GM21786 (cell line): ENCODE measurements at regions not wholly inside any gene's neighbourhood (a gene's known extent, or its start where the extent isn't known, plus 50 kb on each side); places are given as distances from the start of the nearest gene placed in this dataset.
"Not testable (repeated sequence)": the region's sequence is repeated elsewhere in the genome, so short reads cannot be mapped to it uniquely, and the experiment has no call there.

Experiments
- ATAC-seq: cut with Tn5 transposase; IDR thresholded peaks from one replicate; pipeline ENCODE4 v1.9.1; 2021; ENCODE audit not compliant: unreplicated experiment

DNA sequence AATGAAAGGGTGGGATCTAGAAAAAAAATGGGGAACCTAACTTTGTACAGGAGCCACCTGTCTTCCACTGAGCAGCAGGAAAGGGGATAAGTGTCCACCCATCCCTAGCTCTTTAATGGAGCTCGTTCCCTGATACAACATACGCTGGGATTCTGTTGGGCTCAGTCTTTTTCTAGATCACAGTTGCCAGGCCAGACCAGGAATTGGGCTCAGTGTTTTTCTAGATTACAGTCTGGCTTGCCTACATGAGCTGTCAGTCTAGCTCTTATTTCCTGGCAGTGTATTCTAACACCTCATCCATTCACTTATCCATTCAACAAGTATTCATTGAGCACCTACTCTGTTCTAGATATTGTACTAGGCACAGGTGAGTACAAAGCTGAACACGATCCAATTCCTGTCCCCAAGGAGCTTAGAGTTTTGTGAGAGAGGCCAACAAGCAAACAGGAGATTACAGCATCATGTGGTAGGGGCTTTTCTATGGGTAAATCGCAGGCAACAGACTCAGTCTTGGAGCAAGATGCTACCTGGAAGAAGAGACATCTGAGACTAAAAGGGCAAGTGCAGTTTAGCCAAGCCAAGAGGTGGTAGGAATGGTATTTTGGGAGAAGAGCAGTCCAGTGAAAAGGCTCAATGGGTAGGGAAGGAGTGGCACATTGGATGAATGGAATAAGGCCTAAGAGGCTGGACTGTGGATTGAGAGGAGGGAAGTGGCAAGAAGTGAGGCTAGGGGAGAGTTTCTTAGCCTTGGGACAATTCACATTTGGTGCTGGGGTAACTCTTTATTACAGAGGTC, 138.0 kb upstream of the HS3ST2 start:
- no peak for ATAC-seq

GRCh38 chr16:22677024-22677830, 136.7 kb upstream of the HS3ST2 start:
- no peak for ATAC-seq

DNA sequence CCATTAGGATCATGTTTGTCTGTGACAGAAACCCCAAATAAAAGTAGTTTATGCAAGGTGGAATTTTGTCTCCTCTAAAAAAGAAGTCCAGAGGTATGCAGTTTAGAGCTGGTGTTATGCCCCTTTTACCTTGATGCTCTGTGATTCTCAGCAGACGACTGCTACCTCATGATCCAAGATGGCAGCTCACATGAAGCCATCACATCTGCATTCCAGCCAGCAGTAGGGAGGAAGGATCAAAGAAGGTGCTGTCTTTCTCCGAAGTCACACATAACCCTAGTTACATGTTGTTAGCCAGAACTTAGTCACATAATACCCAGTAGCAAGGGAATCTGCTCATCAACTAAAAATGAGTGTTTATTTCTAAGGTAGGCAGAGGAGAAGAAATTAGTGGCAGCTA, 135.7 kb upstream of the HS3ST2 start:
- ATAC-seq = no peak

DNA sequence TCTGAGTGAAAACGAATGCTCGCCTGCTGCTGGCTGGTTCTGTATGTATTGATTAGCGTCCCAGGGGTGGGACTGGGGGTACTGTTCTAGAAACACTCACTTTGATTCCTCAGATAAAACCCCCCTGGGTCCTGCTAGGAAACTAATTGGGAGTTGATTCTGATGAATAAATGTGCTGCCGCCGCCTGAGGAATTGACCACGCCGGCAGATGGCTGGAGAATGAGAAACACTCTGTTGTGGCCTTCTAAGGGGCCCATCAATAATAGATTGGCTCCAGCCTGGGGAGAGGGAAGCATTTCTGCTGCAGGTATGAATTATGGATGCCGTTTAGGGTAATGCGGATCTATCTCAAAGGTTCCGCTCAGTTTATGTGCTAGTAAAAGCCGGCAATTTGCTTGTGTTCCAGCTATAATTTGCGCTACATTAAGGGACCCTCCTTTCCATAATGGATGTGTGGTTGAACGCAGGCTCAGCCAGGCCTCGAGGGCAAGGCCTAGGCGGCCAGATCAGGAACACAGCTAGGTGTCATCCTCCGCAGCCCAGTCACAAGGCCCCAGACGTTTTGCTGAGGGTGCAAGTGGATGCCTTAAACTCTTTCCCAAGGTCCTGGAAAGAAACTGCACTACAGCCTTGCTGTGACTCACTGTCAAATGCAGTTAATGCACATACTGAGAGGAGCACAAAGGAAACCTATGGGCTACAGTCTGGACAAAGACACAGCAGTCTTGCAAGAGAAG, 132.2 kb upstream of the HS3ST2 start:
- no peak for ATAC-seq

- ATAC-seq = no peak
Observed at GRCh38 chr16:22683258-22683657, 130.7 kb upstream of the HS3ST2 start.

DNA sequence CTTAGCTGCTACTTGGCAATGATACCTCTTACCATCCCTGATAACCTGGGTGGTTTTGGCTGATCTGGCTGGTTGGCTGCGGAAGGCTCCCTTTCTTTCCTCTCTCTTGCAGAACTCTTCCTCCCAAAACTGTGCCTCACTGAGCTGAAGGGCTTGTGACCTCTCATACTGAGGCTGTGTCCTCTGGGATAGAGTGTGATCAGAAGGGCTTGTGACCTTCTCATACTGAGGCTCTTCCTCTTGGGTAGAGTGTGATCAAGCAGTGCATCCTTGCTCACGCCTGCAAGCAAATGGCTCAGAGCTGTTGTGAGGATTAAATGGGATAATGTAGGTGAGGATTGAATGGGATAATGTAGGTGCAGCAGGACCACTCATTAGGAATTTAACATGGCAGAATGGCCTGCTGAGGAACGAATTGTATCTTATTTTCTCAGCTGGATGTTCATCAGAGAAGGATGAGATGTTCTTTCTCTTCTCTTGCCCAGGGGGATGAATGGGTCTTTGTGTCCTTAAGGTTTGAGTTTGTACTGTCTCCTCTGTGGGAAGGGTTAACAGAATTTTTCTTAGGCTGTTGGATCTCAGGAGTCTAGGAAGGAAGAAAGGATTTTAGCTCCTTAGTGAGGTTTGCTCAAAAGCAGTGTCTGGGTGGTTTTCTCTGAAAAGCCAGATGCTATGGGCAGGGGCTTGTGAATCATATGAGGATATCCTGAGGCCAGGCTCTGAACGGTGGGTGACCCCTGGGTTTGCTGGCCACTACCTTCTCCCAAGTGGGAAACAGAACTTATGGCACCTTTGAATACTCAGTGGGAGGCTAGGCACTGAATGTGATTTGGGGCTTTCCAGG, 130.0 kb upstream of the HS3ST2 start:
- no peak for ATAC-seq

DNA sequence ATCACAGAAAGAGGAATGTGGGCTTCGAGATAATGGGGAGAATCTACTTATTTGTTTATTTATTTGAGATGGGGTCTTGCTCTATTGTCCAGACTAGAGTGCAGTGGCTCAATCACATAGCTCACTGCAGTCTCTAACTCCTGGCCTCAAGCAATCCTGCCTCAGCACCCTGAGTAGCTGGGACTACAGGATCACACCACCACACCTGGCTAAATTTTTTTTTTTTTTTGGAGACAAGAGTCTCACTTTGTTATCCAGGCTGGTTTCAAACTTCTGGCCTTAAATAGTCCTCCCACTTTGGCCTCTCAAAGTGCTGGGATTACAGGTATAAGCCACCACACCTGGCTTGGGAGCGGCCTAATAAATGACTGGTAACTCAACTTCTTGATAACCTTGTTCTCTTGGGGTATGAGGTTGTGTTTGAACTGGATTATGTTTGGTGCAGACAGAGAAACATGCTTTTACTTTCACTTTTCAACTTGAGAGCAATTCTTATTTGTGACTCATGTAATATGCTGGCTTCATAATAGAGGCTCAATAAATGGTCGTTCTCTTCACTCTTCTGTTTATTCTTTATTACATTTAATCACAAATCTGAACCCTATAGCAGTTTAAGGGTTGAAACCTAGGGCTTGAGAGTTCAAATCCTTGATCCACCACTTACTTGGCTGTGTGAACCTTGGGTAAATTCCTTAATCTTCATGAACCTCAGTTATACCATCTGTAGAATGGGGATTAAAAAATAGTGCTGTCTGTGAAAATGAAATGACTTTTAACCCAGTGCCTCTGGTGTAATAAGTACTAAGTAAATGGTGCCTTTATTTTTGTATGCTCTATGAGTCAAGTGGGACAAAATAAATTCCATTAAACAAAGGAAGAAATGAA, 129.1 kb upstream of the HS3ST2 start:
- no peak for ATAC-seq

DNA sequence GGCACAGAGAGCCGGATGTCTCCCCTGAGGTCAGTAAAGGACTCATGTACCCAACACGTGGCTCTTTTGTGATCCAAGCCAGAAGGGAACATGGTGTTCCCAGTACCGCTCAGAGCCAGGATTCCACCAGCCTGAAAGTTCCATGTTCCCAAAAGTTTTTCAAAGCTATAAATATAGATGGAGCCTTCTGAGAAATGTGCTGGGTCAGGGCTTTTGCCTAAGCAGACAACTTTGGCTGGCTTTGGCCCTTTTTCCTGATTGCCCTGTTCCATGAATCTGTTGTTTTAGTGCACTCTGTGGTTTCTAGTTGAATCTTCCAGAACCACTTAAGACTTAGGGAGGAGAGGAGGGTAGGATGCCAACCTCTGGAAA, 128.5 kb upstream of the HS3ST2 start:
- no peak for ATAC-seq

- ATAC-seq = no peak
Observed at GRCh38 chr16:22687031-22687530, 126.9 kb upstream of the HS3ST2 start.

- no peak for ATAC-seq
Observed at GRCh38 chr16:22688463-22688862, 125.5 kb upstream of the HS3ST2 start.

GRCh38 chr16:22688930-22689329, 125.0 kb upstream of the HS3ST2 start:
- no peak for ATAC-seq

GRCh38 chr16:22691335-22691734, 122.6 kb upstream of the HS3ST2 start:
- ATAC-seq = no peak

GRCh38 chr16:22692034-22692433, 121.9 kb upstream of the HS3ST2 start:
- no peak for ATAC-seq

DNA sequence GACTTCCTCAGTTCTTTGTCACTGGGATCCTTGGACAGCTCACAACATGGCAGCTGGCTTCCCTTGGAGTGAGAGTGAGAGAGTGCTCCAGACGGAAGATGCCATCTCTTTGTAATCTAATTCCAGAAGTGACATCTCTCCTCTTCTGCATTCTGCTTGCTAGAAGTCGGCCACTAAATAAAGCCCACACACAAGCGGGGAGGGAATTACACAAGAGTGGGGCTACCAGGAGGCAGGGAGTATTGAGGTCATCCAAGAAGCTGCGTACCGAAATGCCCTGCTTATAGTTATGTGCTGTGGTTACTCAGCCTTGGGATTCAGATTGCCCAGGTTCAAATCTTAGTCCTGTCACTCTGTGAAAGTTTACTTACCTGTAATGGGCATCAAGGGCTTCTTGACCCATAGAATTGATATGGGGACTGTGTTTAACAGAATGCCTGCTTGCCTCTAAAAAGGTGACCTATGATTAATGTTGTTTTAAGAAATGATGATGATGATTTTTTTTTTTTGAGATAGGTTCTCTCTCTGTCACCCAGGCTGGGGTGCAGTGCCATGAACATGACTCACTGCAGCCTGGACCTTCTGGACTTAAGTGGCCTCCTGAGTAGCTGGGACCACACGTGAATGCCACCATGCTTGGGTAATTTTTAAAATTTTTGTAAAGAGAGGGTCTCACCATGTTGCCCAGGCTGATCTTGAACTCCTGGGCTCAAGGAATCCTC, 120.9 kb upstream of the HS3ST2 start:
- no peak for ATAC-seq

DNA sequence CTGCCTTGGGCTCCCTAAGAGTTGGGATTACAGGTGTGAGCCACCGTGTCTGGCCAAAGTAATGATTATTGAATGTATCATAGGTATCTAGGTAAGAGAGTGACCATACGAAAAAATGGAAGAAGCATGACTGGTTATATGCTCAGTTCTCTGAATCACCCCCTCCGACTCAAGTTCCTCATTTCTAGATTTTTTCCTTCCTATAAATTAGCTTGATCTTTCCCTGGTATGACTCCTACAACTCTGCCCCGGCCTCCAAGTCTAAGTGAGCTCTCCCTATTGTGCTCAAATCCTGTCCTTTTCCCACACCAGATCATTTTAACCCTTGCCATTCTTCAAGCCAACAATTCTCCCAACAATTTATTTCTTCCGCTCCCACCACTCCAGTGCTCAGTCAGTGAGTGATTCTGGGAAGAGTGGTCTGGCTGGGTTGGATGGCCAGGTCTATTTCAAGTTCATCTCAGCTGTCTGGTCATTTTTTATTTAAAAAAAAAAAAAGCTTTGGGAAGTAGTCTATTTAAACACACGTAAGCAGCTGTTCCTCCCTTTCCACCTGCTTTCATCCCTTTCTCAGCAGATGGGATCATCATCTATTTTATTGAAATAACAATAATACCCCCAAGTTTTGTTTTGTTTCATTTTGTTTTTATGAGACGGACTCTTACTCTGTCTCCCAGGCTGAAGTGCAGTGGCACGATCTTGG, 120.2 kb upstream of the HS3ST2 start:
- ATAC-seq = no peak

DNA sequence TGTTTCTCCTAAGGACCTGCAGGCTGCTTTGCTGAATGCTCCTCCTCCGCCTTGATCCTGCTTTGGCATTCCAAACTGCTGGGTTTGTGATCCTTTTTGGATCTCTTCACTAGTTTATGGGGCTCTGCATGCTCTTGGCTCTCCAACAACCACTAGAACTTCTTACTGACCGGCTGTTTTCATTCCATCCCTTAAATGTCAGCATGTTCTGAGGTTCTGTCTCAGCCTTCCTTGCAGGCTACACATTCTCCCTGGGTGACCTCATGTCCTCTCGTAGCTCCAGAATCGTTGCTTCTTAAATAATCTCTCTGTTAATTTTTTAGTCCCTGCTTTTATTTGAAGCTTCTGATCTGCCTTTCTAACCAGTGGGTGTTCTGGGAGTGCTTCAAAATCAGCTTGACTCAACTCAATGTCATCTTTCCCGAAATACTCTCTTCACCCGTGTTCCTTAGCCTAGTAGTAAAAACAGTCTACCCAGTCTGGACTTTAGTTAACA, 119.0 kb upstream of the HS3ST2 start:
- ATAC-seq = no peak

DNA sequence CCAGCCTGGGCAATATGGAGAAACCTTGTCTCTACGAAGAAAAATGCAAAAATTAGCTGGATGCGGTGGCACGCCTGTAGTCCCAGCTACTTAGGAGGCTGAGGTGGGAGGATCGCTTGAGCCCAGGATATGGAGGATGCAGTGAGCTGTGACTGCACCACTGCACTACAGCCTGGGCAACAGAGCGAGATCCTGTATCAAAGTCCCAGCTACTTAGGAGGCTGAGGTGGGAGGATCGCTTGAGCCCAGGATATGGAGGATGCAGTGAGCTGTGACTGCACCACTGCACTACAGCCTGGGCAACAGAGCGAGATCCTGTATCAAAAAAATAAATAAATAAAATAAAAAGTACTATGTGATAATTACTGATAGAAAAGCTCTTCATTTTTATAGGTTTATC, 118.2 kb upstream of the HS3ST2 start:
- not testable (repeated sequence) for ATAC-seq

GRCh38 chr16:22699356-22699755, 114.6 kb upstream of the HS3ST2 start:
- ATAC-seq = no peak
